NCI-H2227 (cell line): ENCODE measurements at regions not wholly inside any gene's neighbourhood (a gene's known extent, or its start where the extent isn't known, plus 50 kb on each side); places are given as distances from the start of the nearest gene placed in this dataset.

Experiments
- DNase-seq: peaks from one replicate; lab custom pipeline; 2025; ENCODE audit not compliant: unreplicated experiment; lab: John Stamatoyannopoulos, UW

GRCh38 chr12:89111964-89112363 lies 240.3 kb downstream of the DUSP6 start:
- no peak for DNase-seq

- DNase-seq: no peak
Measured at GRCh38 chr12:89108265-89108664, 244.0 kb downstream of the DUSP6 start.

GRCh38 chr12:89106950-89107349 lies 245.4 kb downstream of the DUSP6 start:
- no peak for DNase-seq

- no peak for DNase-seq
Measured at GRCh38 chr12:89105243-89105642, 247.1 kb downstream of the DUSP6 start.

- DNase-seq: no peak
Measured at GRCh38 chr12:89103831-89104230, 248.5 kb downstream of the DUSP6 start.

- DNase-seq: no peak
Measured at GRCh38 chr12:89101440-89101839, 250.9 kb downstream of the DUSP6 start.

GRCh38 chr12:89098441-89099112 lies 253.7 kb downstream of the DUSP6 start:
- DNase-seq: peak; percentile 19

GRCh38 chr12:89092297-89092696 lies 260.0 kb downstream of the DUSP6 start:
- no peak for DNase-seq

- no peak for DNase-seq
Measured at GRCh38 chr12:89091293-89091841, 260.9 kb downstream of the DUSP6 start.

GRCh38 chr12:89089264-89089663 lies 263.0 kb downstream of the DUSP6 start:
- no peak for DNase-seq

GRCh38 chr12:89087876-89088275 lies 264.4 kb downstream of the DUSP6 start:
- DNase-seq: no peak

- no peak for DNase-seq
Measured at GRCh38 chr12:89087149-89087825, 265.0 kb downstream of the DUSP6 start.

GRCh38 chr12:89085421-89085820 lies 266.9 kb downstream of the DUSP6 start:
- DNase-seq: no peak

- DNase-seq: no peak
Measured at GRCh38 chr12:89084751-89085150, 267.6 kb downstream of the DUSP6 start.

GRCh38 chr12:89083491-89083890 lies 268.8 kb downstream of the DUSP6 start:
- no peak for DNase-seq

- no peak for DNase-seq
Measured at GRCh38 chr12:89082370-89082753, 269.9 kb downstream of the DUSP6 start.

GRCh38 chr12:89081719-89082369 lies 270.5 kb downstream of the DUSP6 start:
- no peak for DNase-seq

- no peak for DNase-seq
Measured at GRCh38 chr12:89080793-89081465, 271.4 kb downstream of the DUSP6 start.

- DNase-seq: no peak
Measured at GRCh38 chr12:89075880-89076540, 276.3 kb downstream of the DUSP6 start.

- DNase-seq: no peak
Measured at GRCh38 chr12:89073659-89074058, 278.6 kb downstream of the DUSP6 start.

GRCh38 chr12:89073027-89073398 lies 279.3 kb downstream of the DUSP6 start:
- DNase-seq: no peak
